Panc1 (cell line): ENCODE measurements at regions not wholly inside any gene's neighbourhood (a gene's known extent, or its start where the extent isn't known, plus 50 kb on each side); places are given as distances from the start of the nearest gene placed in this dataset.

Experiments used
- SIN3A ChIP-seq: IDR thresholded peaks from 2 replicates; pipeline ENCODE4 v1.6.1; 2012; ENCODE audit warnings: low read depth, mild to moderate bottlenecking, low read length, moderate library complexity, borderline replicate concordance; ENCODE audit not compliant: insufficient read depth
- TCF7L2 ChIP-seq: IDR thresholded peaks from 2 replicates; pipeline ENCODE4 v1.6.1; 2011; ENCODE audit warnings: mild to moderate bottlenecking, low read depth, low read length, inconsistent platforms
- TF ChIP-seq, protein P1 (sequence below), 2 experiments: IDR thresholded peaks; 2 replicates each; pipeline ENCODE4 v1.6.1; 2011 to 2012; ENCODE audit warnings: low read depth in 2 of 2, control low read depth in 1 of 2, low read length in 1 of 2, mild to moderate bottlenecking in 1 of 2, moderate library complexity in 1 of 2; ENCODE audit not compliant: insufficient read depth in 1 of 2
- TF ChIP-seq, protein P2 (sequence below): fragments of 450-650 bp; IDR thresholded peaks from 2 replicates; pipeline ENCODE4 v1.5.1; 2017; ENCODE audit warnings: mild to moderate bottlenecking

DNA sequence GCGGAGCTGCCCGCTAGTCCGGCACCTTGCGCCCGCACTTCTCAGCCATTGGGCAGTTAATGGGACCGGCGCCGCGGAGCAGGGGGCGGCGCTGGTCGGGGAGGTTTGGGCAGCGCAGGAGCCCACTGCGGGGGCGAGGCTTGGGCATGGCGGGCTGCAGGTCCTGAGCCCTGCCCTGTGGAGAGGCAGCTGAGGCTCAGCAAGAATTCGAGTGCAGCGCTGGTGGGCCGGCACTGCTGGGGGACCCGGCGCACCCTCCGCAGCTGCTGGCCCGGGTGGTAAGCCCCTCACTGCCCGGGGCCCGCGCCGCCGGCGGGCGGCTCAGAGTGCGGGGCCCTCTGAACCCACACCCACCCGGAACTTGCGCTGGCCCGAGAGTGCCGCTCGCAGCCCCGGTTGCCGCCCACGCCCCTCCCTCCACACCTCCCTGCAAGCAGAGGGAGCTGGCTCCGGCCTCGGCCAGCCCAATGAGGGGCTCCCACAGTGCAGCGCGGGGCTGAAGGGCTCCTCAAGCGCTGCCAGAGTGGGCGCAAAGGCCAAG, 835.0 kb downstream of the TBL1XR1 start:
- TF ChIP-seq TCF7L2 = no peak
- TF ChIP-seq, protein P1, sequence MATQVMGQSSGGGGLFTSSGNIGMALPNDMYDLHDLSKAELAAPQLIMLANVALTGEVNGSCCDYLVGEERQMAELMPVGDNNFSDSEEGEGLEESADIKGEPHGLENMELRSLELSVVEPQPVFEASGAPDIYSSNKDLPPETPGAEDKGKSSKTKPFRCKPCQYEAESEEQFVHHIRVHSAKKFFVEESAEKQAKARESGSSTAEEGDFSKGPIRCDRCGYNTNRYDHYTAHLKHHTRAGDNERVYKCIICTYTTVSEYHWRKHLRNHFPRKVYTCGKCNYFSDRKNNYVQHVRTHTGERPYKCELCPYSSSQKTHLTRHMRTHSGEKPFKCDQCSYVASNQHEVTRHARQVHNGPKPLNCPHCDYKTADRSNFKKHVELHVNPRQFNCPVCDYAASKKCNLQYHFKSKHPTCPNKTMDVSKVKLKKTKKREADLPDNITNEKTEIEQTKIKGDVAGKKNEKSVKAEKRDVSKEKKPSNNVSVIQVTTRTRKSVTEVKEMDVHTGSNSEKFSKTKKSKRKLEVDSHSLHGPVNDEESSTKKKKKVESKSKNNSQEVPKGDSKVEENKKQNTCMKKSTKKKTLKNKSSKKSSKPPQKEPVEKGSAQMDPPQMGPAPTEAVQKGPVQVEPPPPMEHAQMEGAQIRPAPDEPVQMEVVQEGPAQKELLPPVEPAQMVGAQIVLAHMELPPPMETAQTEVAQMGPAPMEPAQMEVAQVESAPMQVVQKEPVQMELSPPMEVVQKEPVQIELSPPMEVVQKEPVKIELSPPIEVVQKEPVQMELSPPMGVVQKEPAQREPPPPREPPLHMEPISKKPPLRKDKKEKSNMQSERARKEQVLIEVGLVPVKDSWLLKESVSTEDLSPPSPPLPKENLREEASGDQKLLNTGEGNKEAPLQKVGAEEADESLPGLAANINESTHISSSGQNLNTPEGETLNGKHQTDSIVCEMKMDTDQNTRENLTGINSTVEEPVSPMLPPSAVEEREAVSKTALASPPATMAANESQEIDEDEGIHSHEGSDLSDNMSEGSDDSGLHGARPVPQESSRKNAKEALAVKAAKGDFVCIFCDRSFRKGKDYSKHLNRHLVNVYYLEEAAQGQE (IDR thresholded peaks at IDR 0.05; ENCODE audit: insufficient read depth in 1 of 2, low read depth in 2 of 2, low read length in 1 of 2) = no peak
- TF ChIP-seq, protein P2, sequence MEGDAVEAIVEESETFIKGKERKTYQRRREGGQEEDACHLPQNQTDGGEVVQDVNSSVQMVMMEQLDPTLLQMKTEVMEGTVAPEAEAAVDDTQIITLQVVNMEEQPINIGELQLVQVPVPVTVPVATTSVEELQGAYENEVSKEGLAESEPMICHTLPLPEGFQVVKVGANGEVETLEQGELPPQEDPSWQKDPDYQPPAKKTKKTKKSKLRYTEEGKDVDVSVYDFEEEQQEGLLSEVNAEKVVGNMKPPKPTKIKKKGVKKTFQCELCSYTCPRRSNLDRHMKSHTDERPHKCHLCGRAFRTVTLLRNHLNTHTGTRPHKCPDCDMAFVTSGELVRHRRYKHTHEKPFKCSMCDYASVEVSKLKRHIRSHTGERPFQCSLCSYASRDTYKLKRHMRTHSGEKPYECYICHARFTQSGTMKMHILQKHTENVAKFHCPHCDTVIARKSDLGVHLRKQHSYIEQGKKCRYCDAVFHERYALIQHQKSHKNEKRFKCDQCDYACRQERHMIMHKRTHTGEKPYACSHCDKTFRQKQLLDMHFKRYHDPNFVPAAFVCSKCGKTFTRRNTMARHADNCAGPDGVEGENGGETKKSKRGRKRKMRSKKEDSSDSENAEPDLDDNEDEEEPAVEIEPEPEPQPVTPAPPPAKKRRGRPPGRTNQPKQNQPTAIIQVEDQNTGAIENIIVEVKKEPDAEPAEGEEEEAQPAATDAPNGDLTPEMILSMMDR = no peak
- no peak for TF ChIP-seq SIN3A
